ENCODE measurements at regions not wholly inside any gene's neighbourhood (a gene's known extent, or its start where the extent isn't known, plus 50 kb on each side); places are given as distances from the start of the nearest gene placed in this dataset.

GRCh38 chr11:95548416-95548815, 241.2 kb downstream of the FAM76B start:
- TF ChIP-seq EZH2 (IDR thresholded peaks at IDR 0.05; ENCODE audit: low read length, unreplicated experiment) (no peak), CTCF (conservative IDR thresholded peaks at IDR 0.05; ENCODE audit: low read depth, low read length) (no peak), EZH2phosphoT487 (IDR thresholded peaks at IDR 0.05; ENCODE audit: borderline replicate concordance, low read length) (no peak)
